ENCODE measurements at regions not wholly inside any gene's neighbourhood (a gene's known extent, or its start where the extent isn't known, plus 50 kb on each side); places are given as distances from the start of the nearest gene placed in this dataset.
"Not testable (repeated sequence)": the region's sequence is repeated elsewhere in the genome, so short reads cannot be mapped to it uniquely, and the experiment has no call there.

GRCh38 chr9:99628849-99629620 lies 192.7 kb upstream of the NR4A3 start:
- no peak for DNase-seq (ENCODE audit: low spot score)

GRCh38 chr9:99632349-99633038 lies 189.2 kb upstream of the NR4A3 start:
- no peak for DNase-seq (ENCODE audit: low spot score)

- no peak for DNase-seq (ENCODE audit: low spot score)
Observed at GRCh38 chr9:99633265-99633664, 188.4 kb upstream of the NR4A3 start.

- DNase-seq (ENCODE audit: low spot score), result no peak
Observed at GRCh38 chr9:99634186-99634585, 187.5 kb upstream of the NR4A3 start.

GRCh38 chr9:99635032-99635431 lies 186.7 kb upstream of the NR4A3 start:
- no peak for DNase-seq (ENCODE audit: low spot score)

- no peak for DNase-seq (ENCODE audit: low spot score)
Observed at GRCh38 chr9:99637641-99638040, 184.0 kb upstream of the NR4A3 start.

GRCh38 chr9:99638971-99639370 lies 182.7 kb upstream of the NR4A3 start:
- no peak for DNase-seq (ENCODE audit: low spot score)

GRCh38 chr9:99647604-99648003 lies 174.1 kb upstream of the NR4A3 start:
- no peak for DNase-seq (ENCODE audit: low spot score)

- DNase-seq (ENCODE audit: low spot score), result no peak
Observed at GRCh38 chr9:99650187-99650874, 171.4 kb upstream of the NR4A3 start.

GRCh38 chr9:99660191-99660636 lies 161.5 kb upstream of the NR4A3 start:
- no peak for DNase-seq (ENCODE audit: low spot score)

GRCh38 chr9:99663297-99663696 lies 158.4 kb upstream of the NR4A3 start:
- DNase-seq (ENCODE audit: low spot score), result no peak

- DNase-seq (ENCODE audit: low spot score), result no peak
Observed at GRCh38 chr9:99663856-99664255, 157.8 kb upstream of the NR4A3 start.

- DNase-seq (ENCODE audit: low spot score), result no peak
Observed at GRCh38 chr9:99666571-99666970, 155.1 kb upstream of the NR4A3 start.

GRCh38 chr9:99670886-99671285 lies 150.8 kb upstream of the NR4A3 start:
- DNase-seq (ENCODE audit: low spot score), result not testable (repeated sequence)

- no peak for DNase-seq (ENCODE audit: low spot score)
Observed at GRCh38 chr9:99677281-99677680, 144.4 kb upstream of the NR4A3 start.

GRCh38 chr9:99678566-99678965 lies 143.1 kb upstream of the NR4A3 start:
- no peak for DNase-seq (ENCODE audit: low spot score)

- DNase-seq (ENCODE audit: low spot score), result no peak
Observed at GRCh38 chr9:99680191-99680590, 141.5 kb upstream of the NR4A3 start.

- DNase-seq (ENCODE audit: low spot score), result no peak
Observed at GRCh38 chr9:99681113-99681512, 140.6 kb upstream of the NR4A3 start.

- no peak for DNase-seq (ENCODE audit: low spot score)
Observed at GRCh38 chr9:99682378-99682777, 139.3 kb upstream of the NR4A3 start.

GRCh38 chr9:99682870-99683269 lies 138.8 kb upstream of the NR4A3 start:
- DNase-seq (ENCODE audit: low spot score), result no peak

- DNase-seq (ENCODE audit: low spot score), result no peak
Observed at GRCh38 chr9:99690573-99690972, 131.1 kb upstream of the NR4A3 start.

GRCh38 chr9:99693888-99694287 lies 127.8 kb upstream of the NR4A3 start:
- no peak for DNase-seq (ENCODE audit: low spot score)

- no peak for DNase-seq (ENCODE audit: low spot score)
Observed at GRCh38 chr9:99694393-99694792, 127.3 kb upstream of the NR4A3 start.
